NCI-H2081 treated with DMSO at 0.1 percent for 48 hours (cell line): ENCODE measurements at regions not wholly inside any gene's neighbourhood (a gene's known extent, or its start where the extent isn't known, plus 50 kb on each side); places are given as distances from the start of the nearest gene placed in this dataset.
"Not testable (repeated sequence)": the region's sequence is repeated elsewhere in the genome, so short reads cannot be mapped to it uniquely, and the experiment has no call there.

Experiments used
- DNase-seq: peaks from one replicate; lab custom pipeline; 2025; lab: John Stamatoyannopoulos, UW

DNA sequence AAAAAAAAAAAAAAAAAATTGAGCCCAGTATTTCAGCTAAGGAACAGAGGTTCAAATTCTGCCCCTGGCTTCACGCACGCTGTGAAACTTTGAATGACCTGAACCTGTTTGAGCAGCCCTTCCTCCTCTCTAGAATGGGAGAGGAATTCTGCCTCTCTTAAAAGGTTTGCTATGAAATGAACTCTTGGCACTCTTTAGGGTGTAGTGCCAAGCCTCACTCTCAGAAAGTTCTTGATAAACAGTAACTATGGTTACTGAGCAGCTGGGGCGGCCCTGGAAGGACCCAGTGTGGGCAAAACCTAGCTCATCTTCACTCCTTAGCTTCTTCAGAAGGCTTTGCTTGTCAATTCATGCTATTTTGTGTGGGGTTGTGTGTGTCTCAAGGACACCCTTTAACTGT lies 73.7 kb downstream of the GEMIN8 start:
- DNase-seq: no peak

DNA sequence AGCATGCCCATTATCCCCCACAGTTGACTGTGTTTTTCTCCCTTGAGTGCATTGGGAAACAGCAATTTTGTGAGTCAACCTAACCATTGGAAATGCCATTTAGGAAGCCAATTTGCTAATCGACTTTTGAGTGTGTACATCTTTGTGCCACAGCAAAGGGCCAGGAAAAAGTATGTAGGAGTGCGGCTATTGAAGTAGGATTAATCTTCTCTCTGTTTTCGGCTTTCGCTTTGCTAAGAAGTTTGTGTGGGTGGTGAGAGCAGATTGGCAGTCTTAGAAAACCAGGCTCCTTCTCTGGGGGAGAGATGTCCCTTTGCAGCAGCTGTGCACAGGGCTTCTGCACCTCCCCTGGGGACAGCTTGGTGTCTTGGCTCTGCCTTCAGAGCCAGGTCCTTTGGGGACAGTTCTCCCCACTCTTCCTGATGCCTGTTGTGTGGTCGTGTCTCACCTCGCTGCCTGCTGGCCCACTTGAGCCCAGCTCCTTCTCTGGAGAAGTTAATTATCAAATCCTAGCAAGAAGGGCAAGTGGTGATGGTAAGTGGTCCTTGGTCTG lies 74.5 kb downstream of the GEMIN8 start:
- DNase-seq: no peak

- no peak for DNase-seq
Measured at GRCh38 chrX:13952581-13952980, 77.1 kb downstream of the GEMIN8 start.

GRCh38 chrX:13946223-13946622 lies 83.5 kb downstream of the GEMIN8 start:
- DNase-seq: not testable (repeated sequence)

DNA sequence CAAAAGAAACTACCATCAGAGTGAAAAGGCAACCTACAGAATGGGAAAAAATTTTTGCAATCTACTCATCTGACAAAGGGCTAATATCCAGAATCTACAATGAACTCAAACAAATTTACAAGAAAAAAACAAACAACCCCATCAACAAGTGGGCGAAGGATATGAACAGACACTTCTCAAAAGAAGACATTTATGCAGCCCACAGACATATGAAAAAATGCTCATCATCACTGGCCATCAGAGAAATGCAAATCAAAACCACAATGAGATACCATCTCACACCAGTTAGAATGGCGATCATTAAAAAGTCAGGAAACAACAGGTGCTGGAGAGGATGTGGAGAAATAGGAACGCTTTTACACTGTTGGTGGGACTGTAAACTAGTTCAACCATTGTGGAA lies 83.9 kb downstream of the GEMIN8 start:
- not testable (repeated sequence) for DNase-seq

GRCh38 chrX:13940671-13941070 lies 89.0 kb downstream of the GEMIN8 start:
- no peak for DNase-seq

GRCh38 chrX:13939741-13940597 lies 89.7 kb downstream of the GEMIN8 start:
- DNase-seq: no peak

DNA sequence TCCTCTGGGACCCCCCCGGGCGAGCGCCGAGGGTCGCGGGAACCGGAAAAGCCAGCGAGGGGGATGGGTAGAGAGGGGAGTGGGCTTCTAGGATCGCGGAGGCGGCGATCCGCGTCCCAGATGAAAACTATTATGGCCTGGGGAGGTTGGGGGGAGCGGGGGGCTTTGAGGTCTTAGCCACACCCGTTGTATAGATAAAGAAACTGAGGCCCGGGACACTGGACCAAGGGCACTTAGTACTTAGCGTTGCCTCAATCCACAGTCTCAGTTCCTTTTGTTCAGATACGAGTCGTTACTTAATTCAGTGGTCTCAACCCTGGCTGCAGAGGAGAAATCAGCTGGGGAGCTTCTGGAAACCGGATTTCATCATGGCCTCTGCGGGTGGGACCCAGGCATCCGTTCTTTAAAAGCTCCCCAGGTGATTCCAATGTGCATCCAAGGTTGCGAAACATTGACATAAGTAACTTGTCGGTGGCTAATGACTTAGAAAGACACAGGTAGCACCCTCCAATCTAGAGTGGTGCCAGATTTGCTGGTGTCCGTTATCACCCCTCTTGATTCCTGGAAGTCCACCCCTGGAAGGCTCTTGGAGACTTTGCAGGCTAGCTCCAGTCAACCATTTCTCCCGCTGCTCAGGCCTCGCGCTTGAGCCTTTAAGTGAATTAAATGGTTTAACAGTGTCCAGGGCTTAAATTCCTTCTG lies 90.7 kb downstream of the GEMIN8 start:
- no peak for DNase-seq

DNA sequence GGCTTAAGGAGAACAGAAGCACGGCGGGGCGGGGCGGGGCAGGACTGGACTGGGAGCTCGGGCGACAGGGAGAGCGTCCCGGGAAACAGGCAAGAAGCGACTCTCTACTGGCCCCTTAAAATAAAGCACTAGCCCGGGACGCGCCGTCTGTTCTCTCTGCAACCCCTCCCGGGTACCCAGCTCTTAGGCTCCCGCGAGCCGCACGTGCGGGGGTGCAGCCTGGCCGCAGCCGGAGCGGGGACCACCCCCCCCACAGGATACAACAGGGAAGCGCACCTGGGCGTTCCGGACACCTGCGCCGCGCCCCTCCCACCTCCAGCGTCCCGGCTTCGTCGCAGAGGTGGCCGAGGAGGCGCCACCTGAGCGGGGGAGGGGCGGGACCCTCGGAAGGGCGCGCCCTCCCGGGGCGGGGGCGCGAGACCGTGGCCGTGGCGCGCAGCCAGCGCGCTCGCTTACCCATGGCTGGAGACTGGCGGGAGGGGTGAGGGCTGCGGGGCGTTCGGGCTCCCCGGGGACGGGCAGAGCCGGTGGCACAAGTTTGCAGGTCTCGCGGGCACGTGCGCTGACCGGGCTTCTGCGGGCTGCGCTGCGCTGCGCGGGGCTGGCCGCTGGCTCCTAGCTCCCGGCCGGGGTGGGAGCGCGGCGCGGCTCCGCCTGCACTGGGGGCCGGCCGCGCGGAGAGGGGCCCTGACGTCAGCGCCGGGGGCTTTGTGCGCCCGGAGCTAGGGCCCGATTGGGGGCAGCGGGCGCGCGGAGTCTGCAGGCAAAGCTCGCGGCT lies 91.5 kb downstream of the GEMIN8 start:
- DNase-seq: no peak

- no peak for DNase-seq
Measured at GRCh38 chrX:13937370-13938050, 92.2 kb downstream of the GEMIN8 start.

GRCh38 chrX:13936521-13937225 lies 93.0 kb downstream of the GEMIN8 start:
- no peak for DNase-seq

DNA sequence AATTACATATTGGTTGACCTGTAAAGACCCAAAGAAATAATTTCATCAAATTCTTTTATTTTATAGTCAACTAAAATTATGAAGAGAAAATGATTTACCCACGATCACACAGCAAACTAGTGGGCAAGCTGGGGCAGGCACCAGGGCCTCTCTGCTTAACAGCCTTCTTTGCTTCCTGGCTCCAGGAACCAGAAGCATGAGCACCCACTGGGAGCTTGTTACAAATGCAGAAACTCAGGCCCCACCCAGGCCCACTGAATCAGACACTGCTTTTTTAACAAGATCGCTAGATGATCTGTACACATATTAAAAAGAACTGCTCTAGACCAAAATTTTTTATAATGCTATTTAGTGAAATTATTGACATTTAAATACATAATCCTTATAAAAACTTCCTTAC lies 95.0 kb downstream of the GEMIN8 start:
- no peak for DNase-seq

DNA sequence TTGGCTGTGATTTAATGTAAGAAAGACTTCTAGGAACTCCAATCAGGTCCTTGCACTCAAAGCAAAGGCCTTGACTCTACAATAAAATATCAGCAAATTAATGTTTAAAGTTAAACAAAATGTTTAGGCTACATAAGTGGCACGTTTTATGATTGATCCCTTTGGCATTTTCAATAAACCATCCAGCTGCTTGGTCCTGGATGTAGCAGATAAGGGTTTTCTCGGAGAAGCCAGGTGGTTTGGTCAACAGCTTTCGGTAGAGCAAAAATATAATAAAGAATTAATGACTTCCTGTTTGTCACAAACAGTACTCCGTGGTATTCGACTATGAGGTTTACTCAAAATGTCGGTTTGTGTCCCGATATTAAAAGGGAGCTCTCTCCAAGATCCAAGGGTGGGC lies 95.8 kb downstream of the GEMIN8 start:
- no peak for DNase-seq

GRCh38 chrX:13933352-13933751 lies 96.3 kb downstream of the GEMIN8 start:
- DNase-seq: no peak

DNA sequence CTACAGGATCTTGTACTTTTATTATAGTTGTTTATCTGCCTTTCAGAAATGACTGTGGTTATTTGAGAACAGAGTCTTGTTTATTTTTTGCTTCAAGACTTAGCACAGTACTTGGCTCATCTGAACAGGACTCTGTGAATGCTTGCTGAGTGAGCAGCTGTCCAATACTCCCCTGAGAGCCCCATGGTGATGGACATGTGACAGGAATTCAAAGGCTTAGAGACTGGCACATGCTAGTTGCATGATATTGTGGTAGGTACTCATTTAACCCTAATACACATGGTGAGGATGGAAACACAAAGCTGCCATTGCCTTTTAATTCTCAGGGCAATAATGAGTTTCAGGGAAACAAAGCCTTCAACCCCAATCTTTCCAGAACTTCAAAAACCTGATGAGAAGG lies 97.3 kb downstream of the GEMIN8 start:
- DNase-seq: no peak

DNA sequence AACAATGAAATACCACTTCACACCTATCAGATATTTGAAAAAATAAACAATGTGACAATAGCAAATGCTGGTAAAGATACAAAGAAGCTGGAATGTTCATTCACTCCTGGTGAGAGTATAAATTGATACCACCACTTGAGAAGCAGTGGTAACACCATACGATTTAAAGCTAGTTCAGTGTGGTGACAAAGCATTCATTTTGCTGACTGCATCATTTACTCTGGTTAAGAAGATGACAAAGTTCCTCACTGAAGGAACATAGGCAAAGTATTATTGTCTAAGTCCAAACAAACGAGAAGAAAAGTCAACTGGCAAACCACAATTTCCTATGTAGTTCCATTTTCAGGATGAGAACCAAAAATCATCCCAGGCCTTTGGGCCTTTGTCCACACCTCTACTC lies 102.5 kb downstream of the GEMIN8 start:
- no peak for DNase-seq

- peak; percentile 60 for DNase-seq
Measured at GRCh38 chrX:13923845-13924244, 105.8 kb downstream of the GEMIN8 start.

GRCh38 chrX:13923289-13923688 lies 106.4 kb upstream of the GPM6B start:
- no peak for DNase-seq

DNA sequence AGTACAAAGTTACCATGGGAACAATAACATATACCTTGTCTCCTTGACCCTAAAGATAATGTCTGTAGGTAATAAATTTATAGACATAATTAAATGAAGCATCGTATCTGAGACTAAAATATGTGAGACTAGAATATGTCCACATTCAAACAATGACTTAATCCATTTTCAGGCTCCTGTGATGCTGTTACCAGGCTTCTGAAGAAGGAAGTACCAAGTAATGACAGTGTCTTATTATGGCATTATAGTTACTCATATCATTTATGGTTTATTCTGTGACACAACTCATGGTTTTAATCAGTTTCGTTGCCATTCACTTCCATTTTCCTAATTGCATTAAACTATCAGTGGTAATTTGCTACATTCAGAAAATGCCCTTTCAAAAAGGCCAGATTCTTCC lies 100.6 kb upstream of the GPM6B start:
- DNase-seq: no peak

DNA sequence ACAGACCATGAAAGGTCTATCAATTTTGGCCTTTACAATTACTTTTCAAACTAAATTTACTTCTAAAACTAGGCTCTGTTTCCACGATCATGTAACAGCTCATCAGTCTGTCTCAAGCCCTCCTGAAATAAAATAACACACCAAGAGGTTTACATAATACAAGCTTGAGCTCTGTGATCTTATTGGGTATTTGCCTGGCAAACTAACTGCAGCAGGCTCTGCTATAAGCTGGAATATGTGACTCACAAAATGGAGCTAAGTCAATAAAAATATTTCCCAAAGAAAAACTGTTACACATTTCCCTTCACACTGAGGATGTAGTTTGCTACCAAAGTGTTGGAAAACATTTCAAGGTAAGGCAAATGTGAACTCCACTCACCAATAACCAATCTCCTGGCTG lies 94.7 kb upstream of the GPM6B start:
- no peak for DNase-seq

DNA sequence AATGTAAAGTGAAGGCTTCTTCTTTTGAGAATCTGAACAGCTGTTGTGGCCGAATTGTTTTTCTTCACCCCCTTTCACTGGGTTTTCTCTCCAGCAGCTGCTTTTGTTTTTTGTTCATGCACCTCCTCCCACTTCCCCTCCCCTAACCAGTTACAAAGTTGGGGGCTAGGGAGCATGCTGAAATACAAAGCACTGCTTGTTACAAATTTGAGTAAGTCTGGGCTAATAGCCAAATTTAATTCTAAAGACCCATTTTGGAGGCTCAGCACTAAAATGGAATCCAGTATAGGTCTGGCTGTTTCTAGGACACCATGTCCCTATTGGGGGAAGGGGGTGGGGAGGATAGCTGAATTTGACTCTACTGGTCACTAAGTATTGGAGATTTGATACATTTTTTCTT lies 89.2 kb upstream of the GPM6B start:
- no peak for DNase-seq
